ENCODE measurements at regions not wholly inside any gene's neighbourhood (a gene's known extent, or its start where the extent isn't known, plus 50 kb on each side); places are given as distances from the start of the nearest gene placed in this dataset.
"Not testable (repeated sequence)": the region's sequence is repeated elsewhere in the genome, so short reads cannot be mapped to it uniquely, and the experiment has no call there.

DNA sequence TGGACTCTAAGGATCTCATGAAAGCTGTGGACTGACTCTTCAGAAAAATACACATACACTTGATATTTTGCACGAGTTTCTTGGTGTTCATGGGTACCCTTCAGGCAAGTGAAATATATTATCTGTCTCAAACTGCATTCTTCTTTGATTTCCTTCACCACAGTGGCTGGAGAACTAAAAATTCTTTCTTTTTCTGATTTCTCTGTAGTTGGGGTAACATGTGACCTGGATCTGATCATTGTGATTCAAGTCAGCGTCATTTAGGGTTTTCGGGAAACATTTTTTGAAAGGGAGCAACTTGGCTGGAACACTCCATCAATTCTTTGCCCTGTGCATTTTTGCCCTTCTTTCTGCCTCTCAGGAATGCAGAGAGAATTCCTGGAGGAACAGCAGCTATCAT is 205.8 kb downstream of the OR2B2 start:
- Histone ChIP-seq H3K4me1 (no peaks in the 10 kb centered on the region), H3K27ac (no peak overlapping the region), H3K27me3 (peaks cover 0 to 37% (median 0%) of the 10 kb centered on the region in 9 donors), H3K9me3 (no peaks in the 10 kb centered on the region), H3K36me3 (no peaks in the 10 kb centered on the region), H3K4me3 (no peak overlapping the region)
- DNase-seq (no peak), ATAC-seq (no peak)
- 86 to 93% (median 90%) methylated on average over 3 of the region's 3 CpGs for WGBS, 4 donors
- TF ChIP-seq, protein P1, sequence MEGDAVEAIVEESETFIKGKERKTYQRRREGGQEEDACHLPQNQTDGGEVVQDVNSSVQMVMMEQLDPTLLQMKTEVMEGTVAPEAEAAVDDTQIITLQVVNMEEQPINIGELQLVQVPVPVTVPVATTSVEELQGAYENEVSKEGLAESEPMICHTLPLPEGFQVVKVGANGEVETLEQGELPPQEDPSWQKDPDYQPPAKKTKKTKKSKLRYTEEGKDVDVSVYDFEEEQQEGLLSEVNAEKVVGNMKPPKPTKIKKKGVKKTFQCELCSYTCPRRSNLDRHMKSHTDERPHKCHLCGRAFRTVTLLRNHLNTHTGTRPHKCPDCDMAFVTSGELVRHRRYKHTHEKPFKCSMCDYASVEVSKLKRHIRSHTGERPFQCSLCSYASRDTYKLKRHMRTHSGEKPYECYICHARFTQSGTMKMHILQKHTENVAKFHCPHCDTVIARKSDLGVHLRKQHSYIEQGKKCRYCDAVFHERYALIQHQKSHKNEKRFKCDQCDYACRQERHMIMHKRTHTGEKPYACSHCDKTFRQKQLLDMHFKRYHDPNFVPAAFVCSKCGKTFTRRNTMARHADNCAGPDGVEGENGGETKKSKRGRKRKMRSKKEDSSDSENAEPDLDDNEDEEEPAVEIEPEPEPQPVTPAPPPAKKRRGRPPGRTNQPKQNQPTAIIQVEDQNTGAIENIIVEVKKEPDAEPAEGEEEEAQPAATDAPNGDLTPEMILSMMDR (IDR thresholded peaks at IDR 0.05), result no peak
- TF ChIP-seq POLR2A (IDR thresholded peaks at IDR 0.05), result no peak
- intact Hi-C loops (cut with DNase I), result no loop called here

DNA sequence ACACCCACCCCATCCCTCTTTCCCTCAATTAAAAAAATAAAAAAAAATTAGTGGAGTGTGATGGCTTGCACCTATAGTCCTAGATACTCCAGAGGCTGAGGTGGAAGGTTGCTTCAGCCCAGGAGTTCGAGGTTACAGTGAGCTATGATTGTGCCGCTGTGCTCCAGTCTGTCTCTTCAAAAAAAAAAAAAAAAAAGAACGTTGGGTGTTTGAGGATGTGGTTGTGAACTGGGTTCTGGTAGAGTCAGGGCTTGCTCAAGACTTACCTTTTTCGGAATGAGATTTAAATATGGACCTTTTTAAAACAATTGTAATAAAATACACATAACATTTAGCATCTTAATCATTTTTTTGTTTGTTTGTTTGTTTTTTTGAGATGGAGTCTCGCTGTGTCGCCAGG is 211.9 kb downstream of the OR2B2 start:
- DNase-seq, result no peak
- WGBS, 4 donors, result 82 to 91% (median 88%) methylated on average over 6 of the region's 6 CpGs
- intact Hi-C loops (cut with DNase I), result no loop called here
- peaks cover 0 to 45% (median 5%) of the 10 kb centered on the region in 9 donors for H3K27me3 ChIP-seq
- H3K36me3 ChIP-seq, result no peaks in the 10 kb centered on the region
- ATAC-seq, result no peak
- H3K9me3 ChIP-seq, result no peaks in the 10 kb centered on the region
- no peak overlapping the region for H3K27ac ChIP-seq
- H3K4me3 ChIP-seq, result no peak overlapping the region
- no peak for TF ChIP-seq POLR2A (IDR thresholded peaks at IDR 0.05)
- TF ChIP-seq, protein P1 (IDR thresholded peaks at IDR 0.05), result no peak
- no peaks in the 10 kb centered on the region for H3K4me1 ChIP-seq

DNA sequence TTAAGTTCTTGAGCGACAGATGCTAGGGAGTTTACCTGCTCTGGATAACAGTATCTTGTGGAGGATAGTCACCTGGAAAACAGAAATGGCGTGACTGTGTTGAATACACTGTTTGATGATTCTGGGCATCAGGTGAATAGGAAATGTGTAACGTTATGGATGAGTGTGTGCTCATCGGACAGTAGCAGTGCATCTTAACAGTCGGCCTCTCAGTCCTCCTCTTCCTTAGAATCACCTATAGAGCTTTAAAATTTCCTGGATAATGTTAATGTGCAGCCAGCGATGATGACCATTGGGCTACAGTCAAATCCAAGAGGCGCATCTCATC is 217.7 kb downstream of the OR2B2 start:
- WGBS, 4 donors, result 43 to 49% (median 45%) methylated on average over 7 of the region's 7 CpGs
- intact Hi-C loops (cut with DNase I), result no loop called here
- DNase-seq, result no peak

DNA sequence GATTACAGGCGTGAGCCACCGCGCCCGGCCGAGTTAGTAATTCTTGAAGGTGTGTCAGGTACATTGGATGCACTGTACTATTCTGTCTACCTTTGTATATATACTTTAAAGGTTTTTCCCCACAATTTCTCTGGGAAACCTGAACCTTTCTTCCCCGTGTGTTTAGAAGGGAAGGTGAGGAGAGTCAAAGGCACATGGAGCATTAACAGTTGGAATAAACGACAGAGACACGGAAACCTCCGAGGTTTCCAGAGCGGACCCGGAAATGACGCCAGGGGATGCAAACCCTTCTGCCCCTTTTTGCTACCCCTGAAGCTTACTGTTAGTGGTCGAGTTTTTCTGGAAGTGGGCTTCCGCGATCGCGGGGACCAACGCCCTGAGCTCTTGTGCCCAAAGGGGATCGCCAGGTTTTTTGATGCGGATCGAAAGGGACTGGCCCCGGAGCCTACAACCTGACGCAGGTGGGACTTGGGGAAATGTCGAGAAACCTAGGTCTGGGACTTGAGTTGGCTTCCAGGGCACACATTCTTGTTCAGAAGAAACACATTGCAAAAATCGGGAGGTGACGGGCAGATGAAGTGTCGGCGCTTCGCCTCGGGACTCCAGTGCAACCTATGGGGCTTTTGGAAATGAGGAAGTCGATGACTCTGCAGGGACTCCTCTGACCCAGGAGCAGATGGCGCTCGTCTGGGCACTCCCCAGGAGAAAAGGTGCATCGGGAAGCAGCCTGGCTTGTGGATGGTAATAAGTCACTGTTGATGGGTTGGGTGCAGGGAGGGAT is 218.2 kb downstream of the OR2B2 start:
- Histone ChIP-seq H3K27me3 (peaks cover 0 to 66% (median 21%) of the 10 kb centered on the region in 9 donors), H3K9me3 (no peaks in the 10 kb centered on the region), H3K4me3 (peak overlapping the region in 9 of 12 donors; percentile 20 to 61 (median 34)), H3K27ac (no peak overlapping the region), H3K36me3 (no peaks in the 10 kb centered on the region), H3K4me1 (peaks cover 0 to 7% (median 0%) of the 10 kb centered on the region in 12 donors)
- 1 to 2% (median 1%) methylated on average over 28 to 34 of the region's 34 CpGs for WGBS, 4 donors
- DNase-seq (no peak), ATAC-seq (no peak)
- no peak for TF ChIP-seq POLR2A (IDR thresholded peaks at IDR 0.05)
- intact Hi-C loops (cut with DNase I), result no loop called here

More for the DNA sequence above, 217.7 kb downstream of the OR2B2 start:
- ATAC-seq, result no peak
- Histone ChIP-seq H3K4me1 (peaks cover 0 to 7% (median 0%) of the 10 kb centered on the region in 12 donors), H3K27me3 (peaks cover 0 to 66% (median 21%) of the 10 kb centered on the region in 9 donors), H3K27ac (no peak overlapping the region), H3K36me3 (no peaks in the 10 kb centered on the region), H3K9me3 (no peaks in the 10 kb centered on the region), H3K4me3 (peak overlapping the region in 4 of 12 donors; percentile 34 to 61 (median 46))
- TF ChIP-seq, protein P1 (IDR thresholded peaks at IDR 0.05), result no peak
- no peak for TF ChIP-seq POLR2A (IDR thresholded peaks at IDR 0.05)

DNA sequence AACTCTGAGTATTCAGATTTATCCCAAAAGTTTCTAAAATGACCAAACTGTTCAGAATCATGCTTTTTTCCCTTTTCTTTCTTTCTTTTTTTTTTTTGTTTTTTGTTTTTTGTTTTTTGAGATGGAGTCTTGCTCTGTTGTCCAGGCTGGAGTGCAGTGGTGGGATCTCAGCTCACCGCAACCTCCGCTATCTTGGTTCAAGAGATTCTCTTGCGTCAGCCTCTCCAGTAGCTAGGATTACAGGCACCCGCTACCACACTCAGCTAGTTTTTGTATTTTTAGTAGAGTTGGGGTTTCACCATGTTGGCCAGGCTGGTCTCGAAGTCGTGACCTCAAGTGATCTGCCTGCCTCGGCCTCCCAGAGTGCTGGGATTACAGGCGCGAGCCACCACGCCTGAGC is 219.2 kb upstream of the ZNF184 start:
- ATAC-seq; H3K4me3 ChIP-seq; H3K9me3 ChIP-seq; H3K36me3 ChIP-seq; H3K27ac ChIP-seq; DNase-seq; intact Hi-C loops (cut with DNase I): not testable (repeated sequence)
- H3K27me3 ChIP-seq, result peaks cover 0 to 61% (median 21%) of the 10 kb centered on the region in 9 donors
- WGBS, 4 donors, result 89 to 95% (median 93%) methylated on average over 10 of the region's 10 CpGs
- H3K4me1 ChIP-seq, result peaks cover 0 to 17% (median 0%) of the 10 kb centered on the region in 12 donors
